GM12873 (cell line): ENCODE measurements at regions not wholly inside any gene's neighbourhood (a gene's known extent, or its start where the extent isn't known, plus 50 kb on each side); places are given as distances from the start of the nearest gene placed in this dataset.

Experiments
- TF ChIP-seq, protein P1 (sequence below): IDR thresholded peaks from 2 replicates; pipeline ENCODE4 v1.5.1; 2012; ENCODE audit warnings: low read depth, mild to moderate bottlenecking, moderate library complexity, low read length, control low read depth; ENCODE audit not compliant: insufficient read depth; ENCODE audit errors: missing control alignments

GRCh38 chr5:117547192-117547591, 972.6 kb upstream of the SEMA6A start:
- TF ChIP-seq, protein P1, sequence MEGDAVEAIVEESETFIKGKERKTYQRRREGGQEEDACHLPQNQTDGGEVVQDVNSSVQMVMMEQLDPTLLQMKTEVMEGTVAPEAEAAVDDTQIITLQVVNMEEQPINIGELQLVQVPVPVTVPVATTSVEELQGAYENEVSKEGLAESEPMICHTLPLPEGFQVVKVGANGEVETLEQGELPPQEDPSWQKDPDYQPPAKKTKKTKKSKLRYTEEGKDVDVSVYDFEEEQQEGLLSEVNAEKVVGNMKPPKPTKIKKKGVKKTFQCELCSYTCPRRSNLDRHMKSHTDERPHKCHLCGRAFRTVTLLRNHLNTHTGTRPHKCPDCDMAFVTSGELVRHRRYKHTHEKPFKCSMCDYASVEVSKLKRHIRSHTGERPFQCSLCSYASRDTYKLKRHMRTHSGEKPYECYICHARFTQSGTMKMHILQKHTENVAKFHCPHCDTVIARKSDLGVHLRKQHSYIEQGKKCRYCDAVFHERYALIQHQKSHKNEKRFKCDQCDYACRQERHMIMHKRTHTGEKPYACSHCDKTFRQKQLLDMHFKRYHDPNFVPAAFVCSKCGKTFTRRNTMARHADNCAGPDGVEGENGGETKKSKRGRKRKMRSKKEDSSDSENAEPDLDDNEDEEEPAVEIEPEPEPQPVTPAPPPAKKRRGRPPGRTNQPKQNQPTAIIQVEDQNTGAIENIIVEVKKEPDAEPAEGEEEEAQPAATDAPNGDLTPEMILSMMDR: no peak

- TF ChIP-seq, protein P1: no peak
These were observed 965.1 kb upstream of the SEMA6A start for GRCh38 chr5:117539692-117540091.

- TF ChIP-seq, protein P1: no peak
These were observed 959.2 kb upstream of the SEMA6A start for GRCh38 chr5:117533792-117534191.

GRCh38 chr5:117519957-117520500, 945.4 kb upstream of the SEMA6A start:
- TF ChIP-seq, protein P1: no peak

GRCh38 chr5:117504305-117504704, 929.7 kb upstream of the SEMA6A start:
- TF ChIP-seq, protein P1: no peak

DNA sequence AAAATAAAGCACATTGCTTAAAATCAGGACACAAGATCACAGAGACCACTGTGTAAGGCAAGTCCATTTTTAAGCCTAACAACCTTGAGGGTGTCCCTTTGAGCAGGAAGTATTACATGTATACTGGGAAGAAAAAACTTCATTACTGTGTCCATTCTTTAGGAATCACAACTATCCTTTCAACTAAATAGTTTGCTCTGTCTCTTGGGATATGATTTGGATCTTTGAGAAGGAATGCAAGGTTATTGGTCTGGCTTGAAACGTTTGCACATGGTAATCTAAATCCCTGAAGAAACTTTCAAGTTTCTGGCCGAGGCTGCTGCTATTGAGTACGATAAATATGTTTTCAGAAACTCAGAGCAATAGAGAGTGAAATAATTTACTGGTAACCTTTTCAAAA, 923.0 kb upstream of the SEMA6A start:
- TF ChIP-seq, protein P1: no peak

GRCh38 chr5:117496801-117497200, 922.2 kb upstream of the SEMA6A start:
- TF ChIP-seq, protein P1: no peak
